PC-9 (cell line): ENCODE measurements at regions not wholly inside any gene's neighbourhood (a gene's known extent, or its start where the extent isn't known, plus 50 kb on each side); places are given as distances from the start of the nearest gene placed in this dataset.

Experiments used
- CTCF ChIP-seq: fragments of 200-600 bp; sonication (generic); conservative IDR thresholded peaks from 2 replicates; pipeline ENCODE4 v1.6.1; 2017; ENCODE audit warnings: mixed run types, antibody characterized with exemption, mild to moderate bottlenecking, moderate library complexity
- EZH2 ChIP-seq: fragments of 200-600 bp; sonication (generic); IDR thresholded peaks from 2 replicates; pipeline ENCODE4 v1.8.0; 2017; ENCODE audit warnings: antibody characterized with exemption, low read depth

DNA sequence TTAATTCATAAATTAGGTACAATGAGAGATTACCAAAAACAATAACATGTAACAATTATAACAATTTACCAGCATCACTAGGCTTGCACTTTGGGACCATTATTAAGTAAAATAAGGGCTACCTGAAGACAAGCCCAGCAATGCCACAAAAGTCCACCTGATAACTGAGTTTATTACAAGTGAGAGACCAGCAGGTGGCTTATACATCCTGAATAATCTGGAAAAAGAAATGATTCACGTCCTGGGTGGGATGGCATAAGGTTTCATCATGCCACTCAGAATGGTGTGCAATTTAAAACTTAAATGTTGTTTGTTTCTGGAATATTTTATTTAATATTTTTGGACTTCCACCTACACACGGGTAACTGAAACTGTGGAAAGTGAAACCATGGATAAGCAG, 1287.1 kb upstream of the GBE1 start:
- no peak for TF ChIP-seq CTCF
- TF ChIP-seq EZH2: no peak
